ENCODE measurements at regions not wholly inside any gene's neighbourhood (a gene's known extent, or its start where the extent isn't known, plus 50 kb on each side); places are given as distances from the start of the nearest gene placed in this dataset.

GRCh38 chr15:66945286-66945685 lies 120.1 kb upstream of the SMAD3 start:
- TF ChIP-seq, protein P1, sequence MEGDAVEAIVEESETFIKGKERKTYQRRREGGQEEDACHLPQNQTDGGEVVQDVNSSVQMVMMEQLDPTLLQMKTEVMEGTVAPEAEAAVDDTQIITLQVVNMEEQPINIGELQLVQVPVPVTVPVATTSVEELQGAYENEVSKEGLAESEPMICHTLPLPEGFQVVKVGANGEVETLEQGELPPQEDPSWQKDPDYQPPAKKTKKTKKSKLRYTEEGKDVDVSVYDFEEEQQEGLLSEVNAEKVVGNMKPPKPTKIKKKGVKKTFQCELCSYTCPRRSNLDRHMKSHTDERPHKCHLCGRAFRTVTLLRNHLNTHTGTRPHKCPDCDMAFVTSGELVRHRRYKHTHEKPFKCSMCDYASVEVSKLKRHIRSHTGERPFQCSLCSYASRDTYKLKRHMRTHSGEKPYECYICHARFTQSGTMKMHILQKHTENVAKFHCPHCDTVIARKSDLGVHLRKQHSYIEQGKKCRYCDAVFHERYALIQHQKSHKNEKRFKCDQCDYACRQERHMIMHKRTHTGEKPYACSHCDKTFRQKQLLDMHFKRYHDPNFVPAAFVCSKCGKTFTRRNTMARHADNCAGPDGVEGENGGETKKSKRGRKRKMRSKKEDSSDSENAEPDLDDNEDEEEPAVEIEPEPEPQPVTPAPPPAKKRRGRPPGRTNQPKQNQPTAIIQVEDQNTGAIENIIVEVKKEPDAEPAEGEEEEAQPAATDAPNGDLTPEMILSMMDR (optimal IDR thresholded peaks at IDR 0.05 in 1 of 3, IDR thresholded peaks at IDR 0.05 in 1 of 3, conservative IDR thresholded peaks at IDR 0.05 in 1 of 3; ENCODE audit: extremely low read depth in 1 of 3, insufficient read depth in 2 of 3, low read length in 3 of 3), result no peak
- TF ChIP-seq EZH2 (IDR thresholded peaks at IDR 0.05; ENCODE audit: low read length), result no peak
